ENCODE measurements at regions not wholly inside any gene's neighbourhood (a gene's known extent, or its start where the extent isn't known, plus 50 kb on each side); places are given as distances from the start of the nearest gene placed in this dataset.

- DNase-seq (ENCODE audit: low spot score), result no peak
These were observed 310.0 kb upstream of the LRIG3 start for GRCh38 chr12:59230334-59230733.

GRCh38 chr12:59219148-59219547, 298.8 kb upstream of the LRIG3 start:
- DNase-seq (ENCODE audit: low spot score), result no peak

GRCh38 chr12:59196989-59197388, 276.7 kb upstream of the LRIG3 start:
- DNase-seq (ENCODE audit: low spot score), result no peak

- no peak for DNase-seq (ENCODE audit: low spot score)
These were observed 274.5 kb upstream of the LRIG3 start for GRCh38 chr12:59194794-59195193.

- no peak for DNase-seq (ENCODE audit: low spot score)
These were observed 273.3 kb upstream of the LRIG3 start for GRCh38 chr12:59193476-59194050.

GRCh38 chr12:59191372-59191771, 271.1 kb upstream of the LRIG3 start:
- no peak for DNase-seq (ENCODE audit: low spot score)

GRCh38 chr12:59186451-59186850, 266.1 kb upstream of the LRIG3 start:
- no peak for DNase-seq (ENCODE audit: low spot score)

GRCh38 chr12:59185295-59185694, 265.0 kb upstream of the LRIG3 start:
- no peak for DNase-seq (ENCODE audit: low spot score)

- DNase-seq (ENCODE audit: low spot score), result no peak
These were observed 262.6 kb upstream of the LRIG3 start for GRCh38 chr12:59182658-59183455.

GRCh38 chr12:59182191-59182590, 261.9 kb upstream of the LRIG3 start:
- DNase-seq (ENCODE audit: low spot score), result no peak

- no peak for DNase-seq (ENCODE audit: low spot score)
These were observed 261.0 kb upstream of the LRIG3 start for GRCh38 chr12:59181196-59181777.

- DNase-seq (ENCODE audit: low spot score), result no peak
These were observed 258.9 kb upstream of the LRIG3 start for GRCh38 chr12:59179231-59179630.

GRCh38 chr12:59173695-59174094, 253.4 kb upstream of the LRIG3 start:
- no peak for DNase-seq (ENCODE audit: low spot score)

- no peak for DNase-seq (ENCODE audit: low spot score)
These were observed 248.3 kb upstream of the LRIG3 start for GRCh38 chr12:59168647-59169046.

GRCh38 chr12:59166457-59166856, 246.2 kb upstream of the LRIG3 start:
- DNase-seq (ENCODE audit: low spot score), result no peak

- no peak for DNase-seq (ENCODE audit: low spot score)
These were observed 244.9 kb upstream of the LRIG3 start for GRCh38 chr12:59164991-59165718.

GRCh38 chr12:59164226-59164625, 243.9 kb upstream of the LRIG3 start:
- DNase-seq (ENCODE audit: low spot score), result no peak

GRCh38 chr12:59158681-59159080, 238.4 kb upstream of the LRIG3 start:
- no peak for DNase-seq (ENCODE audit: low spot score)

GRCh38 chr12:59158066-59158465, 237.8 kb upstream of the LRIG3 start:
- no peak for DNase-seq (ENCODE audit: low spot score)

GRCh38 chr12:59155448-59155847, 235.1 kb upstream of the LRIG3 start:
- no peak for DNase-seq (ENCODE audit: low spot score)

GRCh38 chr12:59151243-59151642, 230.9 kb upstream of the LRIG3 start:
- DNase-seq (ENCODE audit: low spot score), result no peak

- DNase-seq (ENCODE audit: low spot score), result peak; percentile 26
These were observed 229.8 kb upstream of the LRIG3 start for GRCh38 chr12:59149995-59150642.
